Adrenal gland (tissue), 9 donors: ENCODE measurements at regions not wholly inside any gene's neighbourhood (a gene's known extent, or its start where the extent isn't known, plus 50 kb on each side); places are given as distances from the start of the nearest gene placed in this dataset.
A peak's percentile ranks its signal among the peaks of the same experiment; 100 is the strongest.

Source experiments
- DNase-seq, 7 donors: peaks; one replicate each; pipeline ENCODE4 v3.0.0-alpha.2; 2019 to 2020
- H3K27ac ChIP-seq, 5 donors: fragments of 200-600 bp; sonication (generic) in 4 of 5; 1 replicate in 3 of 5; 2 replicates in 2 of 5; pipeline versions ENCODE4 v1.5.1 to v1.8.0; 2016 to 2020; ENCODE audit warnings: mild to moderate bottlenecking in 1 of 5
- H3K27me3 ChIP-seq: fragments of 200-600 bp; 2 replicates; pipeline ENCODE4 v1.8.0; 2021
- H3K36me3 ChIP-seq, 2 donors: fragments of 200-600 bp; replicated peaks in 1 of 2; 1 replicate in 1 of 2; 2 replicates in 1 of 2; pipeline versions ENCODE4 v1.5.1 to v1.8.0; 2018 to 2022
- H3K4me1 ChIP-seq, 2 donors: fragments of 200-600 bp; replicated peaks in 1 of 2; 1 replicate in 1 of 2; 2 replicates in 1 of 2; pipeline versions ENCODE4 v1.5.1 to v1.8.0; 2018 to 2021
- H3K4me3 ChIP-seq, 4 donors: fragments of 200-600 bp; sonication (generic) in 3 of 4; one replicate each; pipeline ENCODE4 v1.5.1; 2016 to 2018
- H3K9me3 ChIP-seq, 3 donors: fragments of 200-600 bp; sonication (generic) in 1 of 3; replicated peaks in 1 of 3; 1 replicate in 2 of 3; 2 replicates in 1 of 3; pipeline versions ENCODE4 v1.5.1 to v1.8.0; 2016 to 2021
- CTCF ChIP-seq, 6 experiments: fragments of 450-650 bp in 4 of 6; fragments of 200-600 bp in 2 of 6; sonication (generic) in 1 of 6; IDR thresholded peaks; 1 replicate in 5 of 6; 2 replicates in 1 of 6; pipeline versions ENCODE4 v1.5.1 to v1.8.0; 2016 to 2021; ENCODE audit warnings: antibody characterized with exemption in 6 of 6, mild to moderate bottlenecking in 2 of 6, moderate library complexity in 1 of 6
- POLR2A ChIP-seq, 2 donors: fragments of 450-650 bp; IDR thresholded peaks; one replicate each; pipeline ENCODE4 v1.6.1; 2017; ENCODE audit warnings: antibody characterized with exemption in 2 of 2, mild to moderate bottlenecking in 2 of 2, moderate library complexity in 1 of 2
- WGBS, 4 donors: extraction: QIAGEN DNeasy Blood & Tissue Kit in 2 of 4; methylation state at CpG; one replicate each; pipeline versions ENCODE4 v1.1.5 to v1.1.7; 2013 to 2017; 5-methylcytosine and 5-hydroxymethylcytosine counted together
- intact Hi-C, 2 donors: fragments of 100-400 bp; cut with DNase I; formaldehyde crosslinking; loops; one replicate each; pipeline versions ENCODE4 v1.14.1 to v1.15.0; 2022 to 2023
- donor health status: healthy with polysubstance abuse.
- donor health status: Bipolar disorder and iron deficiency.
- donor health status: DM: yes; HTN: yes; CAD: no.
- donor health status: DM: no; HTN: no; CAD: no.
- donor health status: DM: no; HTN: no; CAD: no.

- H3K27ac ChIP-seq = no peak overlapping the region
- H3K4me3 ChIP-seq = no peak overlapping the region
- intact Hi-C loops = no loop called here
- H3K27me3 ChIP-seq = no peaks in the 10 kb centered on the region
- H3K9me3 ChIP-seq = no peaks in the 10 kb centered on the region
- no peaks in the 10 kb centered on the region for H3K4me1 ChIP-seq
- H3K36me3 ChIP-seq = no peaks in the 10 kb centered on the region
- 81 to 97% (median 88%) methylated on average over 2 to 3 of the region's 3 CpGs for WGBS, 4 donors
- TF ChIP-seq CTCF (IDR thresholded peaks at IDR 0.05) = no peak
- TF ChIP-seq POLR2A (IDR thresholded peaks at IDR 0.05) = no peak
- peak in 1 of 7 donors; percentile 41 for DNase-seq
Observed at GRCh38 chr9:96113032-96113431, 188.9 kb downstream of the HSD17B3 start.

- no peak for DNase-seq
- H3K27me3 ChIP-seq = no peaks in the 10 kb centered on the region
Observed at GRCh38 chr9:96109680-96110351, 192.2 kb downstream of the HSD17B3 start.

GRCh38 chr9:96108691-96109380 is 193.1 kb downstream of the HSD17B3 start:
- TF ChIP-seq CTCF (IDR thresholded peaks at IDR 0.05) = no peak
- no peak for TF ChIP-seq POLR2A (IDR thresholded peaks at IDR 0.05)
- H3K4me3 ChIP-seq = no peak overlapping the region
- no peaks in the 10 kb centered on the region for H3K4me1 ChIP-seq
- H3K9me3 ChIP-seq = no peaks in the 10 kb centered on the region
- DNase-seq = no peak
- WGBS, 4 donors = 75 to 82% (median 76%) methylated on average over 8 of the region's 8 CpGs
- no peaks in the 10 kb centered on the region for H3K27me3 ChIP-seq
- intact Hi-C loops = no loop called here
- H3K27ac ChIP-seq = no peak overlapping the region
- no peaks in the 10 kb centered on the region for H3K36me3 ChIP-seq

More at GRCh38 chr9:96109680-96110351, 192.2 kb downstream of the HSD17B3 start:
- H3K27ac ChIP-seq = no peak overlapping the region
- H3K36me3 ChIP-seq = no peaks in the 10 kb centered on the region
- intact Hi-C loops = no loop called here
- H3K4me3 ChIP-seq = no peak overlapping the region
- WGBS, 4 donors = 60 to 69% (median 63%) methylated on average over 6 of the region's 6 CpGs
- no peaks in the 10 kb centered on the region for H3K4me1 ChIP-seq
- H3K9me3 ChIP-seq = no peaks in the 10 kb centered on the region
- TF ChIP-seq POLR2A (IDR thresholded peaks at IDR 0.05) = no peak
- no peak for TF ChIP-seq CTCF (IDR thresholded peaks at IDR 0.05)

- no peak overlapping the region for H3K27ac ChIP-seq
- WGBS, 4 donors = 46 to 66% (median 63%) methylated on average over 2 of the region's 2 CpGs
- intact Hi-C loops = no loop called here
- no peak overlapping the region for H3K4me3 ChIP-seq
- H3K36me3 ChIP-seq = no peaks in the 10 kb centered on the region
- no peak for DNase-seq
- H3K9me3 ChIP-seq = no peaks in the 10 kb centered on the region
- no peak for TF ChIP-seq POLR2A (IDR thresholded peaks at IDR 0.05)
- no peak for TF ChIP-seq CTCF (IDR thresholded peaks at IDR 0.05)
- H3K4me1 ChIP-seq = no peaks in the 10 kb centered on the region
- no peaks in the 10 kb centered on the region for H3K27me3 ChIP-seq
Observed at GRCh38 chr9:96107436-96107835, 194.5 kb downstream of the HSD17B3 start.
